B cell (primary cell): ENCODE measurements at regions not wholly inside any gene's neighbourhood (a gene's known extent, or its start where the extent isn't known, plus 50 kb on each side); places are given as distances from the start of the nearest gene placed in this dataset.

Source experiments
- EZH2 ChIP-seq: IDR thresholded peaks from 2 replicates; pipeline ENCODE4 v1.6.1; 2012; ENCODE audit warnings: borderline replicate concordance, low read depth, mild to moderate bottlenecking, moderate library complexity, low read length; ENCODE audit not compliant: insufficient read depth, poor library complexity, severe bottlenecking
- TF ChIP-seq, protein P1 (sequence below): fragments of 200-600 bp; IDR thresholded peaks from one replicate; pipeline ENCODE4 v1.8.0; 2022; ENCODE audit warnings: antibody characterized with exemption, mild to moderate bottlenecking

DNA sequence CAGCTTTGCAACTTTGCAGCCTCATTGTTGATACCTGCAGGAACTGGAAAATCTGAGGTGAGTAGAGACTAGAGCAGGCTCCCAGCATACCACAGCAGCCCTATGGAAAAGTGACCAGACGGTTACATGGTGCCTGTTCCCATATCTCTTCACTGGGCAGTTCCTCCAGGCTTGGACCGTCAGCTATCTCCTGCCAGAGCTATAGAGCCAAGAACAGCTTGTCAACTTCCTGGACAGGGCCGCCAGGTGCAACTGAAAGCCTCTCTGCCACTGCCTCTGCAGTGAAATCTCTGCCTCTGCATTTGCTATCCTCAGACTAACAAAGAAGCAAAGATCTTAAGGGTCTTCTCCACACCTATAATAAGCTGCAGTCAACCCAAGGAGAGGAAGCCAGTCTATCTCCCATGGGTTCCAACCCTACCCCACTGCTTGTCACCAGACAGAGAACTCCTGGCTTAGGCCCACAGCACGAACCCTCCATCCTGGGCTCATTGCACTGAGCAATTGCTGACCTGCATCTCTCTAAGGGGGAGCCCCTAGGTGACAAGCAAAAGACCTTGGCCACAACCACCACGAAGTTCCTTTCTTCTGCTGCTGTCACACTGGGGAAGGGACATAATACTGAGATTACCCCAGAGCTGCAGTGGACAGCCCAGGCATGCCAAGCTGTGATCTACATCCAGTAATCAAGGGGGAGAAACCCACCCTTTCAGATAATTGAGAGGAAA is 60.1 kb upstream of the KHDRBS2 start:
- TF ChIP-seq, protein P1, sequence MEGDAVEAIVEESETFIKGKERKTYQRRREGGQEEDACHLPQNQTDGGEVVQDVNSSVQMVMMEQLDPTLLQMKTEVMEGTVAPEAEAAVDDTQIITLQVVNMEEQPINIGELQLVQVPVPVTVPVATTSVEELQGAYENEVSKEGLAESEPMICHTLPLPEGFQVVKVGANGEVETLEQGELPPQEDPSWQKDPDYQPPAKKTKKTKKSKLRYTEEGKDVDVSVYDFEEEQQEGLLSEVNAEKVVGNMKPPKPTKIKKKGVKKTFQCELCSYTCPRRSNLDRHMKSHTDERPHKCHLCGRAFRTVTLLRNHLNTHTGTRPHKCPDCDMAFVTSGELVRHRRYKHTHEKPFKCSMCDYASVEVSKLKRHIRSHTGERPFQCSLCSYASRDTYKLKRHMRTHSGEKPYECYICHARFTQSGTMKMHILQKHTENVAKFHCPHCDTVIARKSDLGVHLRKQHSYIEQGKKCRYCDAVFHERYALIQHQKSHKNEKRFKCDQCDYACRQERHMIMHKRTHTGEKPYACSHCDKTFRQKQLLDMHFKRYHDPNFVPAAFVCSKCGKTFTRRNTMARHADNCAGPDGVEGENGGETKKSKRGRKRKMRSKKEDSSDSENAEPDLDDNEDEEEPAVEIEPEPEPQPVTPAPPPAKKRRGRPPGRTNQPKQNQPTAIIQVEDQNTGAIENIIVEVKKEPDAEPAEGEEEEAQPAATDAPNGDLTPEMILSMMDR, result no peak
- TF ChIP-seq EZH2, result no peak
